Nephron (organoid): ENCODE measurements at regions not wholly inside any gene's neighbourhood (a gene's known extent, or its start where the extent isn't known, plus 50 kb on each side); places are given as distances from the start of the nearest gene placed in this dataset.
A peak's percentile ranks its signal among the peaks of the same experiment; 100 is the strongest.

ENCODE experiments used
- H3K27ac Mint-ChIP-seq, 3 experiments: 2 replicates each; pipeline ENCODE4 v1.8.0; 2020; ENCODE audit warnings: mixed read lengths in 3 of 3, mild to moderate bottlenecking in 2 of 3, moderate library complexity in 1 of 3
- H3K27me3 Mint-ChIP-seq: 2 replicates; pipeline ENCODE4 v1.8.0; 2021; ENCODE audit warnings: low read depth, mild to moderate bottlenecking, moderate library complexity, mixed read lengths
- H3K36me3 Mint-ChIP-seq: 2 replicates; pipeline ENCODE4 v1.8.0; 2020; ENCODE audit warnings: low read depth, mixed read lengths
- H3K4me1 Mint-ChIP-seq: 2 replicates; pipeline ENCODE4 v1.8.0; 2020; ENCODE audit warnings: mixed read lengths
- H3K4me3 Mint-ChIP-seq, 3 experiments: 2 replicates each; pipeline ENCODE4 v1.8.0; 2020; ENCODE audit warnings: mild to moderate bottlenecking in 3 of 3, mixed read lengths in 3 of 3, moderate library complexity in 2 of 3
- H3K9me3 Mint-ChIP-seq: 2 replicates; pipeline ENCODE4 v1.8.0; 2020; ENCODE audit warnings: mixed read lengths
- CTCF ChIP-seq, 3 experiments: fragments of 200-600 bp; sonication (generic); IDR thresholded peaks; one replicate each; pipeline ENCODE4 v1.5.0; 2021; ENCODE audit warnings: antibody characterized with exemption in 3 of 3; ENCODE audit not compliant: unreplicated experiment in 3 of 3

GRCh38 chr15:95620934-95621579 is 709.4 kb upstream of the NR2F2 start:
- no peak overlapping the region for H3K4me3 Mint-ChIP-seq
- H3K27me3 Mint-ChIP-seq: peaks cover 3% of the 10 kb centered on the region
- peak overlapping the region in 1 of 3 experiments; percentile 43 for H3K27ac Mint-ChIP-seq
- TF ChIP-seq CTCF (IDR thresholded peaks at IDR 0.05; ENCODE audit: unreplicated experiment in 3 of 3): no peak
- peaks cover 17% of the 10 kb centered on the region for H3K4me1 Mint-ChIP-seq
- H3K9me3 Mint-ChIP-seq: peaks cover 23% of the 10 kb centered on the region
- H3K36me3 Mint-ChIP-seq: peaks cover 13% of the 10 kb centered on the region

- H3K36me3 Mint-ChIP-seq: peaks cover 13% of the 10 kb centered on the region
- H3K4me3 Mint-ChIP-seq: no peak overlapping the region
- peaks cover 27% of the 10 kb centered on the region for H3K4me1 Mint-ChIP-seq
- H3K27ac Mint-ChIP-seq: peak overlapping the region in 2 of 3 experiments; percentile 14 to 23
- peaks cover 22% of the 10 kb centered on the region for H3K9me3 Mint-ChIP-seq
- peaks cover 3% of the 10 kb centered on the region for H3K27me3 Mint-ChIP-seq
- TF ChIP-seq CTCF (IDR thresholded peaks at IDR 0.05; ENCODE audit: unreplicated experiment in 3 of 3): no peak
These were observed 707.7 kb upstream of the NR2F2 start for GRCh38 chr15:95622843-95623242.

GRCh38 chr15:95624100-95624499 is 706.4 kb upstream of the NR2F2 start:
- peak overlapping the region in 2 of 3 experiments; percentile 32 to 95 for H3K27ac Mint-ChIP-seq
- H3K9me3 Mint-ChIP-seq: peaks cover 19% of the 10 kb centered on the region
- H3K36me3 Mint-ChIP-seq: peaks cover 13% of the 10 kb centered on the region
- no peak overlapping the region for H3K4me3 Mint-ChIP-seq
- TF ChIP-seq CTCF (IDR thresholded peaks at IDR 0.05; ENCODE audit: unreplicated experiment in 3 of 3): no peak
- peaks cover 27% of the 10 kb centered on the region for H3K4me1 Mint-ChIP-seq
- peaks cover 3% of the 10 kb centered on the region for H3K27me3 Mint-ChIP-seq

GRCh38 chr15:95624616-95625361 is 705.7 kb upstream of the NR2F2 start:
- peaks cover 13% of the 10 kb centered on the region for H3K36me3 Mint-ChIP-seq
- H3K9me3 Mint-ChIP-seq: peaks cover 19% of the 10 kb centered on the region
- H3K27ac Mint-ChIP-seq: peak overlapping the region; percentile 28 to 95 (median 72)
- no peak overlapping the region for H3K4me3 Mint-ChIP-seq
- peaks cover 27% of the 10 kb centered on the region for H3K4me1 Mint-ChIP-seq
- peaks cover 3% of the 10 kb centered on the region for H3K27me3 Mint-ChIP-seq
- no peak for TF ChIP-seq CTCF (IDR thresholded peaks at IDR 0.05; ENCODE audit: unreplicated experiment in 3 of 3)

- peak overlapping the region; percentile 75 to 98 (median 95) for H3K27ac Mint-ChIP-seq
- TF ChIP-seq CTCF (IDR thresholded peaks at IDR 0.05; ENCODE audit: unreplicated experiment in 3 of 3): no peak
- H3K27me3 Mint-ChIP-seq: peaks cover 3% of the 10 kb centered on the region
- H3K9me3 Mint-ChIP-seq: peaks cover 12% of the 10 kb centered on the region
- H3K36me3 Mint-ChIP-seq: peaks cover 12% of the 10 kb centered on the region
- peaks cover 27% of the 10 kb centered on the region for H3K4me1 Mint-ChIP-seq
- H3K4me3 Mint-ChIP-seq: peak overlapping the region; percentile 40 to 67 (median 61)
These were observed 703.8 kb upstream of the NR2F2 start for GRCh38 chr15:95626501-95627361.
